ENCODE measurements at regions not wholly inside any gene's neighbourhood (a gene's known extent, or its start where the extent isn't known, plus 50 kb on each side); places are given as distances from the start of the nearest gene placed in this dataset.
"Not testable (repeated sequence)": the region's sequence is repeated elsewhere in the genome, so short reads cannot be mapped to it uniquely, and the experiment has no call there.

DNA sequence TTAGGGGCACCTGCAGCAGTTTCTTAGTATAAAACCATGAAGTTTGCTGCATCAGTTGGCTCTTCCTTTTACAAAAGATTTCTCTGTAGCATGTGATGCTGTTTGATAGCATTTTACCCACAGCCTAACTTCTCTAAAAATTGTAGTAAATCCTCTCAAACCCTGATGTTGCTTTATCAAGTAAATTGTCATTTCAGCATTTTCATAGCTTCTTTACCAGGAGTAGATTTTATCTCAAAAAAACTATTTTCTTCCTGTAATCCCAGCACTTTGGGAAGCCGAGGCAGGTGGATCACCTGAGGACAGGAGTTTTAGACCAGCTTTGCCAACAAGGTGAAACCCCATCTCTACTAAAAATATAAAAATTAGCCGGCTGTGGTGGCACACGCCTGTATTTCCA is 144.5 kb upstream of the FOLH1 start:
- CTCF ChIA-PET; H3K4me1 ChIP-seq (ENCODE audit: control insufficient read depth, insufficient read depth, low read length); H3K79me1 ChIP-seq (ENCODE audit: low read depth in 1 of 2, low read length in 2 of 2); H4K20me1 ChIP-seq (ENCODE audit: insufficient read depth, low read length); H4K91ac ChIP-seq (ENCODE audit: insufficient read depth, low read depth, low read length); H2AK9ac ChIP-seq (replicated peaks; ENCODE audit: low read depth, low read length, poor library complexity); BruUV-seq (replicated peaks); H3K18ac ChIP-seq (ENCODE audit: low read depth, low read length); H3K56ac ChIP-seq (ENCODE audit: extremely low read depth, insufficient read depth, low read length); ATAC-seq (ENCODE audit: low read depth); H2BK120ac ChIP-seq (ENCODE audit: low read depth, low read length); H3K36me3 ChIP-seq (ENCODE audit: control insufficient read depth, insufficient read depth, low read length); POLR2A ChIA-PET (ENCODE audit: unreplicated experiment); H3K14ac ChIP-seq (replicated peaks; ENCODE audit: low read depth, low read length); in situ Hi-C loops (cut with MboI; ENCODE audit: low sequenced_read_pairs); dilution Hi-C loops (cut with HindIII; ENCODE audit: low sequenced_read_pairs, unreplicated experiment); H2BK5ac ChIP-seq (ENCODE audit: low read depth, low read length, poor library complexity, severe bottlenecking); H3K23ac ChIP-seq (ENCODE audit: low read depth, low read length); H3K27ac ChIP-seq (ENCODE audit: insufficient read depth, low read length); H2BK15ac ChIP-seq (ENCODE audit: low read depth, low read length); H3K9ac ChIP-seq (ENCODE audit: low read depth, low read length); H2BK20ac ChIP-seq (ENCODE audit: low read depth, low read length); DNase-seq; H4K8ac ChIP-seq (ENCODE audit: low read depth in 2 of 2, low read length in 2 of 2); H2AFZ ChIP-seq (replicated peaks; ENCODE audit: low read length, poor library complexity); H4K5ac ChIP-seq (ENCODE audit: low read depth, low read length); H3K4me3 ChIP-seq (ENCODE audit: insufficient read depth, low read depth, low read length); H3K9me3 ChIP-seq (ENCODE audit: control insufficient read depth, insufficient read depth, low read length); H3K27me3 ChIP-seq (ENCODE audit: control insufficient read depth, insufficient read depth, low read length); H3K4me2 ChIP-seq (ENCODE audit: low read depth, low read length); H3K4ac ChIP-seq (ENCODE audit: low read depth, low read length); intact Hi-C loops (cut with micrococcal nuclease); H2AK5ac ChIP-seq (ENCODE audit: low read depth, low read length); H3K9me1 ChIP-seq (ENCODE audit: insufficient read depth, low read length): not testable (repeated sequence)
- no CpG with 5 or more reads among the region's 3 CpGs for WGBS, 2 experiments (ENCODE audit: extremely low coverage in 2 of 2, insufficient read length in 1 of 2)
- 0 out of 2 replicates have a peak, but pooled peaks have one; percentile 18 for TF ChIP-seq MAFK (IDR thresholded peaks at IDR 0.05; ENCODE audit: low read depth, low read length)

DNA sequence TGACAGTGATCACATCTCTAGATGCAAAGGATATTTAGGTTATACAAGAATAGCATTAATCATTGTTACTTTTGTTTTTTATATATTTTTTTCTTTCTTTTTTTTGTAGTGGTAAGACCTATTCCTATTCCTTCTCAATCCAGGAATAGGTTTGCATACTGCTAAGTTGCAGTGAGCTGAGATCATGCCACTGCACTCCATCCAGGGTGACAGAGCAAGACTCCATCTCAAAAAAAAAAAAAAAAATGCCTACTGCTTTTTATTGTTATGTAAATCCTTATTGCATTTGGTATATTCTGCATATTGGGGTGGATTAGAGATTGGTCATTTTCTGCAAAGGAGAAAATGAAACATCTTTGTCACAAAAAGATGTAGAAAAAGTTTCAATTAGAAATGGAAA is 138.2 kb upstream of the FOLH1 start:
- BruUV-seq (replicated peaks): not testable (repeated sequence)

More for the DNA sequence above, 138.2 kb upstream of the FOLH1 start:
- intact Hi-C loops (cut with micrococcal nuclease); H3K27me3 ChIP-seq (ENCODE audit: control insufficient read depth, insufficient read depth, low read length); H3K23ac ChIP-seq (ENCODE audit: low read depth, low read length); H3K4me3 ChIP-seq (ENCODE audit: insufficient read depth, low read depth, low read length); H2BK15ac ChIP-seq (ENCODE audit: low read depth, low read length); H3K4ac ChIP-seq (ENCODE audit: low read depth, low read length); H3K4me2 ChIP-seq (ENCODE audit: low read depth, low read length); POLR2A ChIA-PET (ENCODE audit: unreplicated experiment); DNase-seq; H3K27ac ChIP-seq (ENCODE audit: insufficient read depth, low read length); H3K36me3 ChIP-seq (ENCODE audit: control insufficient read depth, insufficient read depth, low read length); H2BK20ac ChIP-seq (ENCODE audit: low read depth, low read length); H2AK5ac ChIP-seq (ENCODE audit: low read depth, low read length); dilution Hi-C loops (cut with HindIII; ENCODE audit: low sequenced_read_pairs, unreplicated experiment); H4K20me1 ChIP-seq (ENCODE audit: insufficient read depth, low read length); H3K79me1 ChIP-seq (ENCODE audit: low read depth in 1 of 2, low read length in 2 of 2); H2BK5ac ChIP-seq (ENCODE audit: low read depth, low read length, poor library complexity, severe bottlenecking); H3K18ac ChIP-seq (ENCODE audit: low read depth, low read length); H3K4me1 ChIP-seq (ENCODE audit: control insufficient read depth, insufficient read depth, low read length); H3K9ac ChIP-seq (ENCODE audit: low read depth, low read length); CTCF ChIA-PET; H4K5ac ChIP-seq (ENCODE audit: low read depth, low read length); H2BK120ac ChIP-seq (ENCODE audit: low read depth, low read length); in situ Hi-C loops (cut with MboI; ENCODE audit: low sequenced_read_pairs); H2AFZ ChIP-seq (replicated peaks; ENCODE audit: low read length, poor library complexity); H3K9me3 ChIP-seq (ENCODE audit: control insufficient read depth, insufficient read depth, low read length); H3K9me1 ChIP-seq (ENCODE audit: insufficient read depth, low read length); H4K91ac ChIP-seq (ENCODE audit: insufficient read depth, low read depth, low read length); H2AK9ac ChIP-seq (replicated peaks; ENCODE audit: low read depth, low read length, poor library complexity); H3K14ac ChIP-seq (replicated peaks; ENCODE audit: low read depth, low read length); H4K8ac ChIP-seq (ENCODE audit: low read depth in 2 of 2, low read length in 2 of 2); H3K56ac ChIP-seq (ENCODE audit: extremely low read depth, insufficient read depth, low read length); ATAC-seq (ENCODE audit: low read depth): not testable (repeated sequence)

All from IMR-90 (cell line).